Lung (tissue), 11 donors: ENCODE measurements at regions not wholly inside any gene's neighbourhood (a gene's known extent, or its start where the extent isn't known, plus 50 kb on each side); places are given as distances from the start of the nearest gene placed in this dataset.

Experiments used
- ATAC-seq: fragments of 200-7000 bp; cut with Tn5 transposase; one replicate; pipeline ENCODE4 v1.9.1; 2020; ENCODE audit warnings: moderate number of reproducible peaks; ENCODE audit not compliant: insufficient read depth, low FRiP score
- DNase-seq, 3 donors: peaks; one replicate each; pipeline ENCODE4 v3.0.0-alpha.2; 2013 to 2017
- H3K27ac ChIP-seq, 2 donors: one replicate each; pipeline ENCODE4 v1.5.1; 2013; ENCODE audit warnings: mild to moderate bottlenecking in 2 of 2, moderate library complexity in 2 of 2, control low read depth in 1 of 2, inconsistent platforms in 1 of 2, low read depth in 1 of 2, low read length in 1 of 2
- H3K27me3 ChIP-seq, 3 donors: one replicate each; pipeline ENCODE4 v1.5.1; 2013; ENCODE audit warnings: low read length in 2 of 3; ENCODE audit not compliant: control insufficient read depth in 3 of 3, insufficient read depth in 3 of 3
- H3K36me3 ChIP-seq, 4 donors: one replicate each; pipeline ENCODE4 v1.5.1; 2013; ENCODE audit warnings: low read length in 4 of 4, mild to moderate bottlenecking in 1 of 4, moderate library complexity in 1 of 4; ENCODE audit not compliant: control insufficient read depth in 4 of 4, insufficient read depth in 4 of 4
- H3K4me1 ChIP-seq, 5 donors: one replicate each; pipeline ENCODE4 v1.5.1; 2013; ENCODE audit warnings: low read length in 5 of 5, mild to moderate bottlenecking in 2 of 5, moderate library complexity in 1 of 5; ENCODE audit not compliant: control insufficient read depth in 5 of 5, insufficient read depth in 5 of 5
- H3K4me3 ChIP-seq: one replicate; pipeline ENCODE4 v1.5.1; 2013; ENCODE audit warnings: mild to moderate bottlenecking, control low read depth, moderate library complexity
- H3K9ac ChIP-seq, 2 donors: one replicate each; pipeline ENCODE4 v1.5.1; 2013; ENCODE audit warnings: low read length in 2 of 2, control low read depth in 1 of 2; ENCODE audit not compliant: insufficient read depth in 1 of 2
- H3K9me3 ChIP-seq, 4 donors: one replicate each; pipeline ENCODE4 v1.5.1; 2013; ENCODE audit warnings: low read length in 3 of 4, mild to moderate bottlenecking in 1 of 4, moderate library complexity in 1 of 4; ENCODE audit not compliant: control insufficient read depth in 4 of 4, insufficient read depth in 3 of 4
- WGBS, 2 donors: extraction: QIAGEN DNeasy Blood & Tissue Kit; methylation state at CpG; one replicate each; pipeline ENCODE4 v1.1.7; 2013; 5-methylcytosine and 5-hydroxymethylcytosine counted together
- TF ChIP-seq, protein P1 (sequence below): IDR thresholded peaks from 2 replicates; pipeline ENCODE4 v1.5.1; 2012; ENCODE audit warnings: mild to moderate bottlenecking; ENCODE audit errors: control extremely low read depth, extremely low read depth
- donor health status: control.
- donor health status: control.
- donor health status: Bipolar disorder and iron deficiency.
- donor health status: healthy.
- donor health status: DM: yes; HTN: yes; CAD: no.

GRCh38 chr7:155942226-155942950 lies 130.1 kb upstream of the SHH start:
- WGBS, 2 donors = 82 to 84% methylated on average over 20 of the region's 20 CpGs

DNA sequence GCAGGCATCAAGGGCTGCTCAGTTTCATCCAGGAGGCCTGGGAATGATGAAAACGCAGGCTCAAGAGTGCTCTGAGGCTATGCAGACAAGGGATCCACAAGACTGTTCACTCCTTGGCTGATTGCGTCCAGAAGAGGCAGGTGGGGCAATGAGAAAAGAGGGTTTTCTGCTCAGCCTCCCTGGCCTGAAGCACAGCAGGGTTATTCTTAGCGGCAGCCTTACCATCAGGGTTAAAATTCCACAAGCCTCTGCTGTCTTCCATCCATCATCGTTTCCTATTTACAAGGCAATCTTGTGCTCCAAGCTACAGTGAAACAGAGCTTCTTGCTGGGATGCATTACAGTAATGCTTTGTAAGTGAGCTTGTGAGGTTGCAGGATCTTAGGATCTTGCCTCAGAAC lies 129.4 kb upstream of the SHH start:
- DNase-seq (no peak), ATAC-seq (no peak)
- Histone ChIP-seq H3K36me3 (no peaks in the 10 kb centered on the region), H3K27me3 (no peaks in the 10 kb centered on the region), H3K27ac (no peak overlapping the region), H3K4me1 (no peaks in the 10 kb centered on the region), H3K9me3 (peaks cover 0 to 14% (median 3%) of the 10 kb centered on the region in 4 donors), H3K9ac (no peak overlapping the region), H3K4me3 (no peak overlapping the region)
- WGBS, 2 donors = 36% methylated on average over 4 of the region's 4 CpGs
- TF ChIP-seq, protein P1, sequence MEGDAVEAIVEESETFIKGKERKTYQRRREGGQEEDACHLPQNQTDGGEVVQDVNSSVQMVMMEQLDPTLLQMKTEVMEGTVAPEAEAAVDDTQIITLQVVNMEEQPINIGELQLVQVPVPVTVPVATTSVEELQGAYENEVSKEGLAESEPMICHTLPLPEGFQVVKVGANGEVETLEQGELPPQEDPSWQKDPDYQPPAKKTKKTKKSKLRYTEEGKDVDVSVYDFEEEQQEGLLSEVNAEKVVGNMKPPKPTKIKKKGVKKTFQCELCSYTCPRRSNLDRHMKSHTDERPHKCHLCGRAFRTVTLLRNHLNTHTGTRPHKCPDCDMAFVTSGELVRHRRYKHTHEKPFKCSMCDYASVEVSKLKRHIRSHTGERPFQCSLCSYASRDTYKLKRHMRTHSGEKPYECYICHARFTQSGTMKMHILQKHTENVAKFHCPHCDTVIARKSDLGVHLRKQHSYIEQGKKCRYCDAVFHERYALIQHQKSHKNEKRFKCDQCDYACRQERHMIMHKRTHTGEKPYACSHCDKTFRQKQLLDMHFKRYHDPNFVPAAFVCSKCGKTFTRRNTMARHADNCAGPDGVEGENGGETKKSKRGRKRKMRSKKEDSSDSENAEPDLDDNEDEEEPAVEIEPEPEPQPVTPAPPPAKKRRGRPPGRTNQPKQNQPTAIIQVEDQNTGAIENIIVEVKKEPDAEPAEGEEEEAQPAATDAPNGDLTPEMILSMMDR = no peak

More at GRCh38 chr7:155942226-155942950, 130.1 kb upstream of the SHH start:
- no peak for ATAC-seq
- Histone ChIP-seq H3K36me3 (no peaks in the 10 kb centered on the region), H3K9me3 (peaks cover 0 to 14% (median 3%) of the 10 kb centered on the region in 4 donors), H3K4me3 (no peak overlapping the region), H3K4me1 (no peaks in the 10 kb centered on the region), H3K27me3 (no peaks in the 10 kb centered on the region), H3K9ac (no peak overlapping the region), H3K27ac (no peak overlapping the region)
- no peak for DNase-seq
- TF ChIP-seq, protein P1 = no peak

DNA sequence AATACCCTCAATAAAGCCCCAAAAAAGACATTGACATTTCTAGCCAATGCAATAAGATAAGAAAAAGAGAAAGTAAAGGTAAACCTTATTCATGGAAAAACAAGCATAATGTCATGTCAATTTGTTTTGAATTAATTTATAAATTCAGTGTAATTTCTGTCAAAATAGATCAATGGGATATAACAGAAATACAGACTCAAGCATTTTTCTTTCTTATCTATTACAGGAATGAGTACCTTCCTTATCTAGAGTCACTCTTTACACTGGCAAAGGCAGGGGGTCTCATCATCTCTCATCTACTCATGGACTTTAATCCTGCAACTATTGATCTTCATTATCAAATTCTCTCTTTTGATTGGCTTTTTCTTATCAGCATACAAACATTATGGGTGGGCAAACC lies 127.1 kb upstream of the SHH start:
- no peaks in the 10 kb centered on the region for H3K27me3 ChIP-seq
- no peak overlapping the region for H3K27ac ChIP-seq
- H3K4me1 ChIP-seq = no peaks in the 10 kb centered on the region
- ATAC-seq (no peak), DNase-seq (no peak)
- H3K4me3 ChIP-seq = no peak overlapping the region
- H3K9me3 ChIP-seq = peaks cover 0 to 8% (median 0%) of the 10 kb centered on the region in 4 donors
- TF ChIP-seq, protein P1 = no peak
- H3K36me3 ChIP-seq = no peaks in the 10 kb centered on the region
- H3K9ac ChIP-seq = no peak overlapping the region

DNA sequence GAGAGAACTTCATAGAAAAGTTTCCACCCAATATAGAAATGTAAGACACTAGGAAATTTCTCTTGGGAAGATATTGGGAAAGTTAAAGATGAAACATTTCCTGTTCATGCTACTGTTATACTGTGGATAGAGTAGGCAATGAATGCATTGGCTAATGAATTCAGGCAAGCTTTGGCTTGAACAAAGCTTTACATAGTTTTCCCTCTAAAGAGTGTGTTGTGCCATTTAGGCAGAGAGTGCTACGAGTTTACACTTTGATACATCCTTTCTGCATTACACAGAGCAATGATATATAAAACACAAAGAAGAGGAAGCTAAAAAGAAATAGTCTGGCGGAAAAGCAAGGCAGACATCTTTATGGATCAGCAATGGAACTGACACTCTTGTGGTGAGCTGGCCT lies 125.9 kb upstream of the SHH start:
- no peak for ATAC-seq
- Histone ChIP-seq H3K27ac (no peak overlapping the region), H3K27me3 (no peaks in the 10 kb centered on the region), H3K9ac (no peak overlapping the region), H3K36me3 (no peaks in the 10 kb centered on the region), H3K4me1 (no peaks in the 10 kb centered on the region), H3K4me3 (no peak overlapping the region), H3K9me3 (peaks cover 0 to 6% (median 0%) of the 10 kb centered on the region in 4 donors)
- WGBS, 2 donors = 32 to 59% methylated on average over 2 of the region's 2 CpGs
- TF ChIP-seq, protein P1 = no peak
- no peak for DNase-seq
